PC-9 (cell line): ENCODE measurements at regions not wholly inside any gene's neighbourhood (a gene's known extent, or its start where the extent isn't known, plus 50 kb on each side); places are given as distances from the start of the nearest gene placed in this dataset.

ENCODE experiments used
- BruUV-seq: library from RNA; stranded (reverse); fragments of 400-500 nt; replicated peaks from 2 replicates; lab custom pipeline; 2021; lab: Mats Ljungman, UMichigan
- CTCF ChIA-PET: fragments of 300-600 bp; sonication (Branson Sonifier 250); formaldehyde crosslinking; loops from one replicate; lab custom pipeline; 2022; ENCODE audit warnings: antibody characterized with exemption; lab: Charles Lee
- POLR2A ChIA-PET: fragments of 300-600 bp; sonication (Branson Sonifier 250); formaldehyde crosslinking; loops from one replicate; lab custom pipeline; 2022; ENCODE audit warnings: antibody characterized with exemption; ENCODE audit not compliant: unreplicated experiment; lab: Charles Lee
- DNase-seq, 2 experiments: peaks; one replicate each; pipeline versions ENCODE4 v3.0.0 to v3.0.0-alpha.2; 2015 to 2022; ENCODE audit warnings: mixed read lengths in 1 of 2
- H2AFZ ChIP-seq: fragments of 200-600 bp; sonication (generic); 2 replicates; pipeline ENCODE4 v1.8.1; 2017; ENCODE audit warnings: antibody characterized with exemption
- H3F3A ChIP-seq: fragments of 200-600 bp; sonication (generic); 2 replicates; pipeline ENCODE4 v1.8.1; 2017; ENCODE audit warnings: antibody characterized with exemption, mild to moderate bottlenecking, low read depth; ENCODE audit not compliant: insufficient read depth
- H3K27ac ChIP-seq: fragments of 200-600 bp; sonication (generic); 2 replicates; pipeline ENCODE4 v1.6.1; 2016; ENCODE audit warnings: mixed run types
- H3K27me3 ChIP-seq: fragments of 200-600 bp; sonication (generic); 2 replicates; pipeline ENCODE4 v1.6.1; 2016; ENCODE audit warnings: low read depth, mixed run types; ENCODE audit not compliant: insufficient read depth
- H3K36me3 ChIP-seq: fragments of 200-600 bp; sonication (generic); 2 replicates; pipeline ENCODE4 v1.6.1; 2016; ENCODE audit warnings: low read depth, mixed run types
- H3K4me1 ChIP-seq: fragments of 200-600 bp; sonication (generic); replicated peaks from 2 replicates; pipeline ENCODE4 v1.6.1; 2016; ENCODE audit warnings: mixed run types; ENCODE audit not compliant: insufficient read depth
- H3K4me2 ChIP-seq: fragments of 200-600 bp; sonication (generic); 2 replicates; pipeline ENCODE4 v1.6.1; 2017; ENCODE audit warnings: mixed run types
- H3K4me3 ChIP-seq: fragments of 200-600 bp; sonication (generic); 2 replicates; pipeline ENCODE4 v1.6.1; 2016; ENCODE audit warnings: mixed run types
- H3K79me2 ChIP-seq: fragments of 200-600 bp; sonication (generic); 2 replicates; pipeline ENCODE4 v1.6.1; 2017; ENCODE audit warnings: low read depth, mixed run types
- H3K9me2 ChIP-seq: fragments of 200-600 bp; sonication (generic); 2 replicates; pipeline ENCODE4 v1.8.1; 2017; ENCODE audit warnings: mild to moderate bottlenecking; ENCODE audit not compliant: insufficient read depth
- H3K9me3 ChIP-seq: fragments of 200-600 bp; sonication (generic); 2 replicates; pipeline ENCODE4 v1.8.1; 2016; ENCODE audit warnings: low read depth; ENCODE audit not compliant: insufficient read depth
- H4K20me1 ChIP-seq: fragments of 200-600 bp; sonication (generic); 2 replicates; pipeline ENCODE4 v1.8.1; 2017; ENCODE audit not compliant: insufficient read depth
- EZH2 ChIP-seq: fragments of 200-600 bp; sonication (generic); IDR thresholded peaks from 2 replicates; pipeline ENCODE4 v1.8.0; 2017; ENCODE audit warnings: antibody characterized with exemption, low read depth
- intact Hi-C: fragments of 100-400 bp; cut with micrococcal nuclease; formaldehyde crosslinking; loops from one replicate; pipeline ENCODE4 v1.10.0; 2022; ENCODE audit not compliant: unreplicated experiment
- TF ChIP-seq, protein P1 (sequence below): fragments of 200-600 bp; sonication (generic); conservative IDR thresholded peaks from 2 replicates; pipeline ENCODE4 v1.6.1; 2017; ENCODE audit warnings: mixed run types, antibody characterized with exemption, mild to moderate bottlenecking, moderate library complexity

DNA sequence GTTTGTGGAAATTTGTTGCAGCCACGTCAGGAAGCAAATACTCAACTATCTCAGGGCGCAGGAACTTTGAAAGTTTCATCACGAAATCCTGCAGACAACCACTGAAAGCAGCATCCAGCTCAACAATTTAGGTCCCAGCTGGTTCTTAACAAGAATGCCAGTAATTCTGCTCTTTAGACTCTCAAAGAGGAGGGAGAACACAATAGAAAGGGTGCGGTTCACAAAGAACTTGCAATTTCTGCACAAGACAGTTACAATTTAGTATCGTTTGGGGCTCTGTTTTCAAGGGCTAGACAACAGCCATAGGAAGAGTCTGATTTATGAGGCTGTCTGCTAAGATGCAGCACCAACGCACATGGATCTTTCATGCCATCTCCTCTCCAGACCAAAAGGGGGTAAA is 223.1 kb downstream of the FGFR2 start:
- POLR2A ChIA-PET, result no interaction called here
- H3K27me3 ChIP-seq, result peaks cover 9% of the 10 kb centered on the region; the same call in 1 of the 2 replicates

DNA sequence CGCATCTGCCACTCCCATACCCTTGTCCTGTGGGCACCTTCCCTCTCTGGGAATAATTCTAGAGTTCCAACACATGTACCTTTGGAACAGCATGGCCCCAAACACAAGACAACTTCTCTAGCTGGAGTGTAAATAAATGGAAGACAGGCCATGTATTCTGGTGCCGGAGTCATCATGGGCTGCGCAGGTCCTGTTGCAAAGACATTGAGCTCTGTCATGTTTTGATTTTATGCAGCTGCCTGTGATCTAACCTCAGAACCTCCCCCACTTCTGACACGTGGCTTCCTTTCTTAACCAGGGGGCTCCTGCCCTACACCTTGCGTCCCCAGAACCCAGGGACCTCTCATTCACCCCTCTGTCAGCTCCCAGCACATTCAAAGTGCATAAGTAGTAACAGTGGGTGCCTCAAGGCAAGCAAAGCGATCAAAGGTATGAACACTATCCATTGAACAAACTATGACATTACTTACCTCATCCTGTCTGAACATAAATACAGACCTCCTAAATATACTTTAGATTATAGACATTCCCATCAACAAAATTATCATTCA is 219.9 kb downstream of the FGFR2 start:
- no peaks in the 10 kb centered on the region for H3K27me3 ChIP-seq
- H4K20me1 ChIP-seq, result no peaks in the 10 kb centered on the region
- BruUV-seq, result no TSS peak
- ChIA-PET POLR2A (no interaction called here), CTCF (no interaction called here)
- TF ChIP-seq, protein P1, sequence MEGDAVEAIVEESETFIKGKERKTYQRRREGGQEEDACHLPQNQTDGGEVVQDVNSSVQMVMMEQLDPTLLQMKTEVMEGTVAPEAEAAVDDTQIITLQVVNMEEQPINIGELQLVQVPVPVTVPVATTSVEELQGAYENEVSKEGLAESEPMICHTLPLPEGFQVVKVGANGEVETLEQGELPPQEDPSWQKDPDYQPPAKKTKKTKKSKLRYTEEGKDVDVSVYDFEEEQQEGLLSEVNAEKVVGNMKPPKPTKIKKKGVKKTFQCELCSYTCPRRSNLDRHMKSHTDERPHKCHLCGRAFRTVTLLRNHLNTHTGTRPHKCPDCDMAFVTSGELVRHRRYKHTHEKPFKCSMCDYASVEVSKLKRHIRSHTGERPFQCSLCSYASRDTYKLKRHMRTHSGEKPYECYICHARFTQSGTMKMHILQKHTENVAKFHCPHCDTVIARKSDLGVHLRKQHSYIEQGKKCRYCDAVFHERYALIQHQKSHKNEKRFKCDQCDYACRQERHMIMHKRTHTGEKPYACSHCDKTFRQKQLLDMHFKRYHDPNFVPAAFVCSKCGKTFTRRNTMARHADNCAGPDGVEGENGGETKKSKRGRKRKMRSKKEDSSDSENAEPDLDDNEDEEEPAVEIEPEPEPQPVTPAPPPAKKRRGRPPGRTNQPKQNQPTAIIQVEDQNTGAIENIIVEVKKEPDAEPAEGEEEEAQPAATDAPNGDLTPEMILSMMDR, result no peak
- TF ChIP-seq EZH2, result no peak
- no peaks in the 10 kb centered on the region for H3K4me1 ChIP-seq
- H3K79me2 ChIP-seq, result no peaks in the 10 kb centered on the region
- H3K9me3 ChIP-seq, result no peaks in the 10 kb centered on the region
- no peak for DNase-seq
- H3K9me2 ChIP-seq, result no peaks in the 10 kb centered on the region
- no peak overlapping the region for H3K4me2 ChIP-seq
- no peaks in the 10 kb centered on the region for H3K36me3 ChIP-seq
- H2AFZ ChIP-seq, result no peak overlapping the region
- H3F3A ChIP-seq, result no peaks in the 10 kb centered on the region
- no peak overlapping the region for H3K4me3 ChIP-seq
- H3K27ac ChIP-seq, result no peak overlapping the region
- intact Hi-C loops, result no loop called here

More for the DNA sequence above, 223.1 kb downstream of the FGFR2 start:
- H4K20me1 ChIP-seq, result no peaks in the 10 kb centered on the region
- no peaks in the 10 kb centered on the region for H3K4me1 ChIP-seq
- H3K4me2 ChIP-seq, result no peak overlapping the region
- BruUV-seq, result no TSS peak
- DNase-seq, result no peak
- no peaks in the 10 kb centered on the region for H3K79me2 ChIP-seq
- no peaks in the 10 kb centered on the region for H3K36me3 ChIP-seq
- H3F3A ChIP-seq, result no peaks in the 10 kb centered on the region
- H3K4me3 ChIP-seq, result no peak overlapping the region
- H3K27ac ChIP-seq, result no peak overlapping the region
- no peak overlapping the region for H2AFZ ChIP-seq
- CTCF ChIA-PET, result no interaction called here
- no peaks in the 10 kb centered on the region for H3K9me2 ChIP-seq
- intact Hi-C loops, result no loop called here
- H3K9me3 ChIP-seq, result no peaks in the 10 kb centered on the region
- TF ChIP-seq, protein P1, result no peak
- TF ChIP-seq EZH2, result no peak

DNA sequence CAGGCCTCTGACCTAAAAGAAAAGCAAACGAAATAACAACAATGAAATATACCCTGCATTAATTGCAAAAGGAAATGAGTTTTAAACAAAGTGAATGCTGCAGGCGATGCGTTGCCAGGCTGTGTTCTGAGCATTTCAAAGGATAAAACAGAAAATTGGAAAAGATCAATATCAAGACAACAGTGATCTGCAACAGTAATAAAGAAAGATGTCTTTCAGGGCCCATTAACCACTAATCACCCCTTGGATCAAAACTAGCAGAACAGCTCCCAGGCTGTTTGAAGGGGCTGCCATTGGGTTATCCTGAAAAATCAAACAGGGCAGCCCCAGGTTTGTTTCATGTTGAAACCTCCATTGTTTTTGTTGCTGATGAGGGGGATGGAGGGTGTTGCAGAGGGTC is 219.2 kb downstream of the FGFR2 start:
- no peak overlapping the region for H3K4me2 ChIP-seq
- H3K36me3 ChIP-seq, result no peaks in the 10 kb centered on the region
- intact Hi-C loops, result no loop called here
- H3K27me3 ChIP-seq, result 0 out of 2 replicates have a peak, but pooled peaks cover 5% of the 10 kb centered on the region
- no peak overlapping the region for H3K27ac ChIP-seq
- no peak overlapping the region for H2AFZ ChIP-seq
- POLR2A ChIA-PET, result no interaction called here
- H3K4me3 ChIP-seq, result no peak overlapping the region
- BruUV-seq, result no TSS peak
- no peaks in the 10 kb centered on the region for H3K9me3 ChIP-seq
- H4K20me1 ChIP-seq, result no peaks in the 10 kb centered on the region
- H3K9me2 ChIP-seq, result no peaks in the 10 kb centered on the region
- no peak for TF ChIP-seq EZH2
- TF ChIP-seq, protein P1, result no peak
- H3K79me2 ChIP-seq, result no peaks in the 10 kb centered on the region
- H3K4me1 ChIP-seq, result no peaks in the 10 kb centered on the region
- DNase-seq, result no peak
- CTCF ChIA-PET, result no interaction called here
- no peaks in the 10 kb centered on the region for H3F3A ChIP-seq
